HepG2 (cell line): ENCODE measurements at regions not wholly inside any gene's neighbourhood (a gene's known extent, or its start where the extent isn't known, plus 50 kb on each side); places are given as distances from the start of the nearest gene placed in this dataset.

Experiments used
- AKAP8 ChIP-seq: sonication (generic); formaldehyde crosslinking; IDR thresholded peaks from 2 replicates; pipeline ENCODE4 v1.5.1; 2020; ENCODE audit warnings: mild to moderate bottlenecking, missing genetic modification reagents
- ATF1 ChIP-seq: IDR thresholded peaks from 2 replicates; pipeline ENCODE4 v1.6.1; 2016; ENCODE audit warnings: mild to moderate bottlenecking, control low read depth
- ATRX ChIP-seq: sonication (generic); formaldehyde crosslinking; IDR thresholded peaks from 2 replicates; pipeline ENCODE4 v1.4.0; 2020; ENCODE audit warnings: missing genetic modification reagents, borderline replicate concordance
- GATA4 ChIP-seq: sonication (generic); IDR thresholded peaks from 2 replicates; pipeline ENCODE4 v1.6.1; 2016; ENCODE audit warnings: antibody characterized with exemption, low read depth, borderline replicate concordance
- SCMH1 ChIP-seq: sonication (generic); formaldehyde crosslinking; IDR thresholded peaks from 2 replicates; pipeline ENCODE4 v1.9.0; 2021; ENCODE audit warnings: missing genetic modification reagents, mild to moderate bottlenecking, borderline replicate concordance
- THAP7 ChIP-seq: sonication (generic); formaldehyde crosslinking; IDR thresholded peaks from 2 replicates; pipeline ENCODE4 v1.8.1; 2023; ENCODE audit warnings: mild to moderate bottlenecking, missing genetic modification reagents
- ZBTB21 ChIP-seq: sonication (generic); formaldehyde crosslinking; IDR thresholded peaks from 2 replicates; pipeline ENCODE4 v1.4.0; 2020; ENCODE audit warnings: missing genetic modification reagents
- ZFY ChIP-seq: sonication (generic); formaldehyde crosslinking; IDR thresholded peaks from 2 replicates; pipeline ENCODE4 v1.4.0; 2020; ENCODE audit warnings: missing genetic modification reagents
- ZHX1 ChIP-seq: sonication (generic); formaldehyde crosslinking; IDR thresholded peaks from 2 replicates; pipeline ENCODE4 v1.8.1; 2022; ENCODE audit warnings: low read depth, mild to moderate bottlenecking, missing genetic modification reagents
- ZNF30 ChIP-seq: sonication (generic); formaldehyde crosslinking; IDR thresholded peaks from 2 replicates; pipeline ENCODE4 v1.5.0; 2020; ENCODE audit warnings: mild to moderate bottlenecking, missing genetic modification reagents
- ZNF326 ChIP-seq: sonication (generic); formaldehyde crosslinking; IDR thresholded peaks from 2 replicates; pipeline ENCODE4 v1.4.0; 2020; ENCODE audit warnings: missing genetic modification reagents, borderline replicate concordance
- ZNF33B ChIP-seq: sonication (generic); formaldehyde crosslinking; IDR thresholded peaks from 2 replicates; pipeline ENCODE4 v1.5.1; 2020; ENCODE audit warnings: mild to moderate bottlenecking, missing genetic modification reagents
- ZNF547 ChIP-seq: sonication (generic); formaldehyde crosslinking; IDR thresholded peaks from 2 replicates; pipeline ENCODE4 v1.5.1; 2020; ENCODE audit warnings: mild to moderate bottlenecking, missing genetic modification reagents
- ZNF782 ChIP-seq: sonication (generic); formaldehyde crosslinking; IDR thresholded peaks from 2 replicates; pipeline ENCODE4 v1.4.0; 2020; ENCODE audit warnings: missing genetic modification reagents, mild to moderate bottlenecking, borderline replicate concordance
- ZNF879 ChIP-seq: sonication (generic); formaldehyde crosslinking; IDR thresholded peaks from 2 replicates; pipeline ENCODE4 v1.8.1; 2023; ENCODE audit warnings: missing genetic modification reagents
- TF ChIP-seq, protein P1 (sequence below): sonication (generic); formaldehyde crosslinking; IDR thresholded peaks from 2 replicates; pipeline ENCODE4 v1.4.0; 2020; ENCODE audit warnings: missing genetic modification reagents, borderline replicate concordance

DNA sequence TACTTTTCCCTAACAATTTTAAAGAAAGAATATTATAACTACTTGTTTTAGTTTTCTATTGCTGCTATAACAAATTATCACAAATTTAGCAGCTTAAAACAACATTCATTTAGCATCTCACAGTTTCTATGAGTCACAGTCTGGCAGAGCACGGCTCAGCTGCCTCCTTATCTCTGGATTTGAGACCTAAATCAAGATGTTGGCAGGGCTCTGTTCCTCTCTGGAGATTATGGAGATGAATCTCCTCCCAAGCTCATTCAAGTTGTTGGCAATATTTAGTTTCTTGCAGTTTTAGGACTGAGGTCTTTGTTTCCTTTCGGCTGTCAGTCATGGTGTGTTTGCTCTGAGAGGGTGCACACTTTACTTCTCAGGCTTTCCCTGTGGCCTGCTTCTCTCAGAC is 1065.8 kb upstream of the EYS start (continued):
- TF ChIP-seq ZNF547 (no peak), THAP7 (no peak), ATRX (CRISPR knock-in tag) (no peak), ZNF30 (CRISPR knock-in tag) (no peak), ZNF33B (CRISPR knock-in tag) (no peak), ZNF782 (CRISPR knock-in tag) (no peak), ZFY (no peak), GATA4 (no peak), ZBTB21 (CRISPR knock-in tag) (no peak), ZHX1 (no peak), ZNF879 (CRISPR knock-in tag) (no peak), AKAP8 (CRISPR knock-in tag) (no peak), ATF1 (CRISPR knock-in tag) (no peak), SCMH1 (CRISPR knock-in tag) (no peak), ZNF326 (no peak)
- TF ChIP-seq, protein P1, sequence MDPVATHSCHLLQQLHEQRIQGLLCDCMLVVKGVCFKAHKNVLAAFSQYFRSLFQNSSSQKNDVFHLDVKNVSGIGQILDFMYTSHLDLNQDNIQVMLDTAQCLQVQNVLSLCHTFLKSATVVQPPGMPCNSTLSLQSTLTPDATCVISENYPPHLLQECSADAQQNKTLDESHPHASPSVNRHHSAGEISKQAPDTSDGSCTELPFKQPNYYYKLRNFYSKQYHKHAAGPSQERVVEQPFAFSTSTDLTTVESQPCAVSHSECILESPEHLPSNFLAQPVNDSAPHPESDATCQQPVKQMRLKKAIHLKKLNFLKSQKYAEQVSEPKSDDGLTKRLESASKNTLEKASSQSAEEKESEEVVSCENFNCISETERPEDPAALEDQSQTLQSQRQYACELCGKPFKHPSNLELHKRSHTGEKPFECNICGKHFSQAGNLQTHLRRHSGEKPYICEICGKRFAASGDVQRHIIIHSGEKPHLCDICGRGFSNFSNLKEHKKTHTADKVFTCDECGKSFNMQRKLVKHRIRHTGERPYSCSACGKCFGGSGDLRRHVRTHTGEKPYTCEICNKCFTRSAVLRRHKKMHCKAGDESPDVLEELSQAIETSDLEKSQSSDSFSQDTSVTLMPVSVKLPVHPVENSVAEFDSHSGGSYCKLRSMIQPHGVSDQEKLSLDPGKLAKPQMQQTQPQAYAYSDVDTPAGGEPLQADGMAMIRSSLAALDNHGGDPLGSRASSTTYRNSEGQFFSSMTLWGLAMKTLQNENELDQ (CRISPR knock-in tag), result no peak
